ENCODE measurements at regions not wholly inside any gene's neighbourhood (a gene's known extent, or its start where the extent isn't known, plus 50 kb on each side); places are given as distances from the start of the nearest gene placed in this dataset.
"Not testable (repeated sequence)": the region's sequence is repeated elsewhere in the genome, so short reads cannot be mapped to it uniquely, and the experiment has no call there.

- no peaks in the 10 kb centered on the region for H3K36me3 ChIP-seq
- H3K27ac ChIP-seq = no peak overlapping the region
- no peak for DNase-seq
- H3K27me3 ChIP-seq = no peaks in the 10 kb centered on the region
- H3K4me3 ChIP-seq (replicated peaks in 1 of 3) = no peak overlapping the region
- TF ChIP-seq POLR2A (IDR thresholded peaks at IDR 0.05) = no peak
- TF ChIP-seq, protein P1, sequence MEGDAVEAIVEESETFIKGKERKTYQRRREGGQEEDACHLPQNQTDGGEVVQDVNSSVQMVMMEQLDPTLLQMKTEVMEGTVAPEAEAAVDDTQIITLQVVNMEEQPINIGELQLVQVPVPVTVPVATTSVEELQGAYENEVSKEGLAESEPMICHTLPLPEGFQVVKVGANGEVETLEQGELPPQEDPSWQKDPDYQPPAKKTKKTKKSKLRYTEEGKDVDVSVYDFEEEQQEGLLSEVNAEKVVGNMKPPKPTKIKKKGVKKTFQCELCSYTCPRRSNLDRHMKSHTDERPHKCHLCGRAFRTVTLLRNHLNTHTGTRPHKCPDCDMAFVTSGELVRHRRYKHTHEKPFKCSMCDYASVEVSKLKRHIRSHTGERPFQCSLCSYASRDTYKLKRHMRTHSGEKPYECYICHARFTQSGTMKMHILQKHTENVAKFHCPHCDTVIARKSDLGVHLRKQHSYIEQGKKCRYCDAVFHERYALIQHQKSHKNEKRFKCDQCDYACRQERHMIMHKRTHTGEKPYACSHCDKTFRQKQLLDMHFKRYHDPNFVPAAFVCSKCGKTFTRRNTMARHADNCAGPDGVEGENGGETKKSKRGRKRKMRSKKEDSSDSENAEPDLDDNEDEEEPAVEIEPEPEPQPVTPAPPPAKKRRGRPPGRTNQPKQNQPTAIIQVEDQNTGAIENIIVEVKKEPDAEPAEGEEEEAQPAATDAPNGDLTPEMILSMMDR (IDR thresholded peaks at IDR 0.05) = no peak
- H3K9me3 ChIP-seq = no peaks in the 10 kb centered on the region
- intact Hi-C loops (cut with DNase I) = no loop called here
- H3K4me1 ChIP-seq = no peaks in the 10 kb centered on the region
- WGBS, 2 donors = 70 to 71% methylated on average over 1 of the region's 1 CpG
Measured at GRCh38 chr1:102691592-102692090, 416.7 kb downstream of the COL11A1 start.

DNA sequence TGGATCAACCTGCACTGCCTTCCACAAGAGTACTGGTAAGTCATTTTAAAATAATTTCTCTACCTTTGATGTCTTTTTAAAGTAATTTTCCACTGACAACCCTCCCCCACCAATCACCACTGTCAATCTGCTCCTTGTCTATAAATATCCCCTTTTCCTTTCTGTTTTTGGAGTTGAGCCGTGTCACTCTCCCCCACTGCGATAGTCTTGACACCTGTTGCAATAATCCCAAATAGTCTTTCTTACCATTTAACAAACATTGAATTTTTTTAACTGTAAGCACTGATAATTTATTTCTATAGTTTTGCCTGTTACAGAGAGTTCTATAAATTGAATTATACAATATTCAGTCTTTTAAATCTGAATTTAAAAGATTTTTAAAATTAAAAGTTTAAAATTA lies 420.9 kb downstream of the COL11A1 start:
- 70 to 76% methylated on average over 2 of the region's 2 CpGs for WGBS, 2 donors

GRCh38 chr1:102661481-102661880 lies 446.8 kb downstream of the COL11A1 start:
- H3K27me3 ChIP-seq = no peaks in the 10 kb centered on the region
- H3K9me3 ChIP-seq = no peaks in the 10 kb centered on the region
- H3K4me3 ChIP-seq (replicated peaks in 1 of 3) = no peak overlapping the region
- intact Hi-C loops (cut with DNase I) = no loop called here
- no peak for DNase-seq
- H3K36me3 ChIP-seq = no peaks in the 10 kb centered on the region
- 93 to 96% methylated on average over 12 to 13 of the region's 13 CpGs for WGBS, 2 donors
- TF ChIP-seq, protein P1 (IDR thresholded peaks at IDR 0.05) = no peak
- TF ChIP-seq POLR2A (IDR thresholded peaks at IDR 0.05) = no peak
- H3K27ac ChIP-seq = no peak overlapping the region
- H3K4me1 ChIP-seq = no peaks in the 10 kb centered on the region

More for the DNA sequence above, 420.9 kb downstream of the COL11A1 start:
- TF ChIP-seq, protein P1 (IDR thresholded peaks at IDR 0.05) = no peak
- H3K4me3 ChIP-seq (replicated peaks in 1 of 3) = no peak overlapping the region
- no peaks in the 10 kb centered on the region for H3K9me3 ChIP-seq
- intact Hi-C loops (cut with DNase I) = no loop called here
- DNase-seq = no peak
- H3K4me1 ChIP-seq = no peaks in the 10 kb centered on the region
- no peaks in the 10 kb centered on the region for H3K27me3 ChIP-seq
- no peaks in the 10 kb centered on the region for H3K36me3 ChIP-seq
- H3K27ac ChIP-seq = no peak overlapping the region

GRCh38 chr1:102659876-102660483 lies 448.3 kb downstream of the COL11A1 start:
- 96 to 98% methylated on average over 18 to 29 of the region's 47 CpGs for WGBS, 2 donors
- H3K9me3 ChIP-seq; H3K4me3 ChIP-seq (replicated peaks in 1 of 3); H3K27ac ChIP-seq; H3K27me3 ChIP-seq; H3K36me3 ChIP-seq; H3K4me1 ChIP-seq; DNase-seq; intact Hi-C loops (cut with DNase I): not testable (repeated sequence)

- no peak for DNase-seq
- WGBS, 2 donors = 94 to 95% methylated on average over 8 of the region's 8 CpGs
- TF ChIP-seq POLR2A (IDR thresholded peaks at IDR 0.05) = no peak
- TF ChIP-seq, protein P1 (IDR thresholded peaks at IDR 0.05) = no peak
- intact Hi-C loops (cut with DNase I) = no loop called here
- no peaks in the 10 kb centered on the region for H3K4me1 ChIP-seq
- no peaks in the 10 kb centered on the region for H3K9me3 ChIP-seq
- no peak overlapping the region for H3K4me3 ChIP-seq (replicated peaks in 1 of 3)
- no peaks in the 10 kb centered on the region for H3K27me3 ChIP-seq
- H3K36me3 ChIP-seq = no peaks in the 10 kb centered on the region
- no peak overlapping the region for H3K27ac ChIP-seq
Measured at GRCh38 chr1:102655034-102655433, 453.3 kb downstream of the COL11A1 start.

Measured in thyroid gland (tissue), 4 donors.